DMS 273 (cell line): ENCODE measurements at regions not wholly inside any gene's neighbourhood (a gene's known extent, or its start where the extent isn't known, plus 50 kb on each side); places are given as distances from the start of the nearest gene placed in this dataset.

Experiments used
- DNase-seq: peaks from one replicate; lab custom pipeline; 2025; ENCODE audit not compliant: unreplicated experiment; lab: John Stamatoyannopoulos, UW

- DNase-seq: no peak
Measured at GRCh38 chrX:45758738-45759397, 558.2 kb upstream of the DIPK2B start.

GRCh38 chrX:45758319-45758718 is 557.6 kb upstream of the DIPK2B start:
- DNase-seq: no peak

GRCh38 chrX:45757272-45757671 is 556.6 kb upstream of the DIPK2B start:
- no peak for DNase-seq

GRCh38 chrX:45756557-45756956 is 555.9 kb upstream of the DIPK2B start:
- DNase-seq: no peak

- no peak for DNase-seq
Measured at GRCh38 chrX:45755703-45756102, 555.0 kb upstream of the DIPK2B start.

- DNase-seq: no peak
Measured at GRCh38 chrX:45751156-45751555, 550.5 kb upstream of the DIPK2B start.

GRCh38 chrX:45750639-45751038 is 550.0 kb upstream of the DIPK2B start:
- DNase-seq: no peak

GRCh38 chrX:45749375-45749774 is 548.7 kb upstream of the DIPK2B start:
- DNase-seq: peak; percentile 22

GRCh38 chrX:45748369-45748774 is 547.7 kb upstream of the DIPK2B start:
- no peak for DNase-seq

- DNase-seq: no peak
Measured at GRCh38 chrX:45747905-45748304, 547.2 kb upstream of the DIPK2B start.

GRCh38 chrX:45745479-45745878 is 544.8 kb upstream of the DIPK2B start:
- no peak for DNase-seq

GRCh38 chrX:45743906-45744625 is 543.4 kb upstream of the DIPK2B start:
- DNase-seq: no peak

- DNase-seq: peak; percentile 11
Measured at GRCh38 chrX:45743081-45743533, 542.4 kb upstream of the DIPK2B start.

GRCh38 chrX:45740291-45740690 is 539.6 kb upstream of the DIPK2B start:
- DNase-seq: no peak

GRCh38 chrX:45735571-45735970 is 534.9 kb upstream of the DIPK2B start:
- DNase-seq: no peak

GRCh38 chrX:45731448-45731847 is 530.8 kb upstream of the DIPK2B start:
- DNase-seq: no peak

- no peak for DNase-seq
Measured at GRCh38 chrX:45727761-45728160, 527.1 kb upstream of the DIPK2B start.

GRCh38 chrX:45722471-45722870 is 521.8 kb upstream of the DIPK2B start:
- DNase-seq: no peak

- DNase-seq: no peak
Measured at GRCh38 chrX:45719751-45720501, 519.2 kb upstream of the DIPK2B start.

GRCh38 chrX:45718676-45719075 is 518.0 kb upstream of the DIPK2B start:
- no peak for DNase-seq

- no peak for DNase-seq
Measured at GRCh38 chrX:45716750-45717149, 516.1 kb upstream of the DIPK2B start.

GRCh38 chrX:45715748-45716147 is 515.1 kb upstream of the DIPK2B start:
- DNase-seq: no peak
